ENCODE measurements at regions not wholly inside any gene's neighbourhood (a gene's known extent, or its start where the extent isn't known, plus 50 kb on each side); places are given as distances from the start of the nearest gene placed in this dataset.

DNA sequence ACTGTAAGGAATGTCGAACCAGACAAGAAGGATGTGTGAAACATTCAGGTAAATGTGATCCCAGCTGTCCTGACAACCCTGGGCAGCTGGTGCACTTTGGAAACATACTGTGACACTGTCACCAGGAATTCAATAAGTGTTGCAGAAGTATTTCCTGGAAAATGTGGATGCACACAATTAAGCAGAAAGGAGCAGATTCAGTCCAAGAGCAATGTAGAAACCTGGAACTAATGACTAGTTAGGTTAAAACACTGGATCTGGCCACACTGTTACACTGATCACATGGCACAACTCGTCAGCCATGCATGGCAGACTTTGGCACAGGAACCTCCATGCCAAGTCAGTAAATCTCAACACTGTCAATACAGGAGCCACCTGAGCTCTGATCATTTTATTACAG is 109.0 kb downstream of the FAM174A start:
- TF ChIP-seq ZFX (IDR thresholded peaks at IDR 0.05) = no peak
- TF ChIP-seq, protein P1, sequence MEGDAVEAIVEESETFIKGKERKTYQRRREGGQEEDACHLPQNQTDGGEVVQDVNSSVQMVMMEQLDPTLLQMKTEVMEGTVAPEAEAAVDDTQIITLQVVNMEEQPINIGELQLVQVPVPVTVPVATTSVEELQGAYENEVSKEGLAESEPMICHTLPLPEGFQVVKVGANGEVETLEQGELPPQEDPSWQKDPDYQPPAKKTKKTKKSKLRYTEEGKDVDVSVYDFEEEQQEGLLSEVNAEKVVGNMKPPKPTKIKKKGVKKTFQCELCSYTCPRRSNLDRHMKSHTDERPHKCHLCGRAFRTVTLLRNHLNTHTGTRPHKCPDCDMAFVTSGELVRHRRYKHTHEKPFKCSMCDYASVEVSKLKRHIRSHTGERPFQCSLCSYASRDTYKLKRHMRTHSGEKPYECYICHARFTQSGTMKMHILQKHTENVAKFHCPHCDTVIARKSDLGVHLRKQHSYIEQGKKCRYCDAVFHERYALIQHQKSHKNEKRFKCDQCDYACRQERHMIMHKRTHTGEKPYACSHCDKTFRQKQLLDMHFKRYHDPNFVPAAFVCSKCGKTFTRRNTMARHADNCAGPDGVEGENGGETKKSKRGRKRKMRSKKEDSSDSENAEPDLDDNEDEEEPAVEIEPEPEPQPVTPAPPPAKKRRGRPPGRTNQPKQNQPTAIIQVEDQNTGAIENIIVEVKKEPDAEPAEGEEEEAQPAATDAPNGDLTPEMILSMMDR (conservative IDR thresholded peaks at IDR 0.05) = no peak

All from C4-2B (cell line).